Loucy (cell line): ENCODE measurements at regions not wholly inside any gene's neighbourhood (a gene's known extent, or its start where the extent isn't known, plus 50 kb on each side); places are given as distances from the start of the nearest gene placed in this dataset.

Experiments
- H2AFZ ChIP-seq: fragments of 200-600 bp; sonication (generic); 2 replicates; pipeline ENCODE4 v1.6.0; 2016; ENCODE audit warnings: antibody characterized with exemption, mild to moderate bottlenecking, low read length, moderate library complexity
- H3F3A ChIP-seq: fragments of 200-600 bp; 2 replicates; pipeline ENCODE4 v1.6.0; 2016; ENCODE audit warnings: antibody characterized with exemption, low read depth, mild to moderate bottlenecking
- H3K27me3 ChIP-seq: fragments of 200-600 bp; sonication (generic); 2 replicates; pipeline ENCODE4 v1.6.1; 2014; ENCODE audit warnings: low read length, mild to moderate bottlenecking; ENCODE audit not compliant: insufficient read depth, poor library complexity, severe bottlenecking
- H3K36me3 ChIP-seq: fragments of 200-600 bp; sonication (generic); 2 replicates; pipeline ENCODE4 v1.6.1; 2016; ENCODE audit warnings: low read length; ENCODE audit not compliant: insufficient read depth
- H3K4me1 ChIP-seq: fragments of 200-600 bp; sonication (generic); 2 replicates; pipeline ENCODE4 v1.5.1; 2014; ENCODE audit warnings: low read length, mild to moderate bottlenecking; ENCODE audit not compliant: insufficient read depth, poor library complexity, severe bottlenecking
- H3K4me2 ChIP-seq: fragments of 200-600 bp; sonication (generic); 2 replicates; pipeline ENCODE4 v1.6.0; 2014; ENCODE audit warnings: antibody characterized with exemption, low read length, low read depth, mild to moderate bottlenecking; ENCODE audit not compliant: poor library complexity, severe bottlenecking
- H3K4me3 ChIP-seq: fragments of 200-600 bp; sonication (generic); 2 replicates; pipeline ENCODE4 v1.5.1; 2014; ENCODE audit warnings: low read length, mild to moderate bottlenecking, mixed read lengths; ENCODE audit not compliant: poor library complexity, severe bottlenecking
- H3K79me2 ChIP-seq: fragments of 200-600 bp; sonication (generic); 2 replicates; pipeline ENCODE4 v1.6.1; 2014; ENCODE audit warnings: low read length; ENCODE audit not compliant: insufficient read depth
- H3K9ac ChIP-seq: fragments of 200-600 bp; sonication (generic); 2 replicates; pipeline ENCODE4 v1.6.0; 2014; ENCODE audit warnings: mild to moderate bottlenecking, low read depth, low read length, moderate library complexity; ENCODE audit not compliant: poor library complexity, severe bottlenecking
- H3K9me2 ChIP-seq: fragments of 200-600 bp; sonication (generic); replicated peaks from 2 replicates; pipeline ENCODE4 v1.6.1; 2016; ENCODE audit warnings: low read depth, low read length, mixed read lengths
- H3K9me3 ChIP-seq: fragments of 200-600 bp; sonication (generic); 2 replicates; pipeline ENCODE4 v1.6.1; 2014; ENCODE audit warnings: mild to moderate bottlenecking, antibody characterized with exemption, low read length, low read depth; ENCODE audit not compliant: insufficient read depth
- H4K20me1 ChIP-seq: fragments of 200-600 bp; sonication (generic); 2 replicates; pipeline ENCODE4 v1.6.0; 2014; ENCODE audit warnings: antibody characterized with exemption, low read length, mild to moderate bottlenecking; ENCODE audit not compliant: insufficient read depth, poor library complexity, severe bottlenecking
- CTCF ChIP-seq: fragments of 200-600 bp; sonication (generic); conservative IDR thresholded peaks from 2 replicates; pipeline ENCODE4 v1.5.1; 2014; ENCODE audit warnings: mild to moderate bottlenecking, antibody characterized with exemption, low read length
- EZH2phosphoT487 ChIP-seq: fragments of 200-600 bp; IDR thresholded peaks from 2 replicates; pipeline ENCODE4 v1.6.1; 2018; ENCODE audit warnings: antibody characterized with exemption, mild to moderate bottlenecking, moderate library complexity, borderline replicate concordance

GRCh38 chr10:105807935-105808587 is 1167.0 kb downstream of the SORCS3 start:
- TF ChIP-seq CTCF = no peak
- no peak for TF ChIP-seq EZH2phosphoT487
- no peak overlapping the region for H3K4me3 ChIP-seq
- H3K79me2 ChIP-seq = no peaks in the 10 kb centered on the region
- no peak overlapping the region for H2AFZ ChIP-seq
- H3K27me3 ChIP-seq = no peaks in the 10 kb centered on the region
- H3K9me2 ChIP-seq = no peaks in the 10 kb centered on the region
- H3F3A ChIP-seq = no peaks in the 10 kb centered on the region
- H3K9me3 ChIP-seq = no peaks in the 10 kb centered on the region
- no peak overlapping the region for H3K4me2 ChIP-seq
- H3K9ac ChIP-seq = no peak overlapping the region
- no peaks in the 10 kb centered on the region for H4K20me1 ChIP-seq
- H3K36me3 ChIP-seq = no peaks in the 10 kb centered on the region
- no peaks in the 10 kb centered on the region for H3K4me1 ChIP-seq

GRCh38 chr10:105803206-105803605 is 1162.1 kb downstream of the SORCS3 start:
- Histone ChIP-seq H3K9me3 (no peaks in the 10 kb centered on the region; the same call in 1 of the 2 replicates), H2AFZ (no peak overlapping the region), H3K9ac (no peak overlapping the region), H3K9me2 (no peaks in the 10 kb centered on the region), H4K20me1 (no peaks in the 10 kb centered on the region), H3K36me3 (no peaks in the 10 kb centered on the region), H3F3A (no peaks in the 10 kb centered on the region), H3K4me2 (no peak overlapping the region), H3K27me3 (no peaks in the 10 kb centered on the region), H3K4me3 (no peak overlapping the region), H3K4me1 (no peaks in the 10 kb centered on the region), H3K79me2 (no peaks in the 10 kb centered on the region)
- TF ChIP-seq EZH2phosphoT487 (no peak), CTCF (no peak)

- Histone ChIP-seq H3K9me3 (no peaks in the 10 kb centered on the region; the same call in 1 of the 2 replicates), H2AFZ (no peak overlapping the region), H3K9ac (no peak overlapping the region), H3K27me3 (no peaks in the 10 kb centered on the region), H3F3A (no peaks in the 10 kb centered on the region), H3K36me3 (no peaks in the 10 kb centered on the region), H3K4me1 (no peaks in the 10 kb centered on the region), H3K4me3 (no peak overlapping the region), H3K4me2 (no peak overlapping the region), H3K79me2 (no peaks in the 10 kb centered on the region), H3K9me2 (no peaks in the 10 kb centered on the region), H4K20me1 (no peaks in the 10 kb centered on the region)
- TF ChIP-seq CTCF (no peak), EZH2phosphoT487 (no peak)
Observed at GRCh38 chr10:105800641-105801040, 1159.6 kb downstream of the SORCS3 start.
